Aorta (tissue), 5 donors: ENCODE measurements at regions not wholly inside any gene's neighbourhood (a gene's known extent, or its start where the extent isn't known, plus 50 kb on each side); places are given as distances from the start of the nearest gene placed in this dataset.
A peak's percentile ranks its signal among the peaks of the same experiment; 100 is the strongest.

Experiments used
- ATAC-seq: fragments of 200-7000 bp; cut with Tn5 transposase; one replicate; pipeline ENCODE4 v1.9.1; 2022; ENCODE audit warnings: moderate library complexity; ENCODE audit not compliant: low FRiP score
- DNase-seq, 2 donors: peaks; one replicate each; pipeline ENCODE4 v3.0.0-alpha.2; 2020
- H3K27ac ChIP-seq, 2 donors: one replicate each; pipeline ENCODE4 v1.5.1; 2013; ENCODE audit warnings: low read length in 2 of 2, mild to moderate bottlenecking in 2 of 2, moderate library complexity in 2 of 2, control low read depth in 1 of 2, inconsistent platforms in 1 of 2, low read depth in 1 of 2
- H3K27me3 ChIP-seq, 2 donors: one replicate each; pipeline ENCODE4 v1.6.1; 2013; ENCODE audit warnings: control low read depth in 1 of 2, low read length in 1 of 2, mild to moderate bottlenecking in 1 of 2, moderate library complexity in 1 of 2; ENCODE audit not compliant: insufficient read depth in 2 of 2, control insufficient read depth in 1 of 2
- H3K36me3 ChIP-seq, 2 donors: one replicate each; pipeline ENCODE4 v1.6.1; 2013; ENCODE audit warnings: control low read depth in 1 of 2, low read length in 1 of 2, mild to moderate bottlenecking in 1 of 2; ENCODE audit not compliant: insufficient read depth in 2 of 2, control insufficient read depth in 1 of 2
- H3K4me1 ChIP-seq, 2 donors: one replicate each; pipeline ENCODE4 v1.6.1; 2013; ENCODE audit warnings: low read length in 2 of 2, control low read depth in 1 of 2, mild to moderate bottlenecking in 1 of 2, moderate library complexity in 1 of 2; ENCODE audit not compliant: insufficient read depth in 2 of 2, control insufficient read depth in 1 of 2
- H3K4me3 ChIP-seq, 2 donors: one replicate each; pipeline ENCODE4 v1.5.1; 2013; ENCODE audit warnings: low read length in 2 of 2, control low read depth in 1 of 2, mild to moderate bottlenecking in 1 of 2
- H3K9me3 ChIP-seq: one replicate; pipeline ENCODE4 v1.6.1; 2013; ENCODE audit warnings: mild to moderate bottlenecking, low read length; ENCODE audit not compliant: control insufficient read depth
- WGBS, 2 donors: extraction: QIAGEN DNeasy Blood & Tissue Kit; methylation state at CpG; one replicate each; pipeline ENCODE4 v1.1.7; 2013; 5-methylcytosine and 5-hydroxymethylcytosine counted together
- intact Hi-C, 2 donors: fragments of 100-400 bp; cut with DNase I; formaldehyde crosslinking; loops; one replicate each; pipeline versions ENCODE4 v1.14.2 to v1.15.0; 2022
- donor health status: healthy with polysubstance abuse.
- donor health status: Bipolar disorder and iron deficiency.
- donor health status: DM: no; HTN: no; CAD: no.
- donor health status: DM: no; HTN: no; CAD: no.
- donor health status: DM: yes; HTN: yes; CAD: no.

DNA sequence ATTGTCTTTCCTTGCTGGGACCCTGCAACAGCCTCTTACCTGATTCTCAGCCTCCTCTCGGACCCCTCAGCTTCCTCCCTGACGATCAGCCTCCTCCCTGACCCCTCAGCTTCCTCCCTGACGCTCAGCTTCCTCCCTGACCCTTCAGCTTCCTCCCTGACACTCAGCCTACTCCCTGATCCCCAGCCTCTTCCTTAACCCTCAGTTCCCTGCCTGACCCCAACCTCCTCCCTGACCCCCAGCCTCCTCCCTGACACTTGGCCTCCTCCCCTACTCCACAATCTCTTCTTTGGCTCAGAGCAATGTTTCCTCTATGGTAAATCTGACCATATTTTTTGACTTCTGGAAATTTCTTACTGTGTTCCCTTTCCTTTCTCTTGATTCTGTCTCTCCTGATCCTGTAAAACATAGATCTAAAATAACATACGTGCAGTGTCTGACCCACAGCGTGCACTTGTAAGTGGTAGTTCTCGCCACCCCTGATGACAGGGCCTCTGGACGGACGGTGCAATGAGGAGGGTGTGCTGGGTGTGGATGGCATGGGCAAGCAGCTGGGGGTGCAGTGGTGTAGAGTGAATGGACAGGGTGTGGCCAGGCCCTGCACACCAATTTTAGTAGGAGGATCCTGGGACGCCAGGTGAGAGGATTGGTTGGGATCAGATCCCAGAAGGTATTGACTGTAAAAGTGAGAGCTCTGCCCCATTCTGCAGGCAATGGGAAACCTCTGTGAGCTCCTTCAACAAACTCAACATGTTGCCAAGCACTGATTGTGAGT is 264.1 kb downstream of the FOXD2 start:
- DNase-seq: peak in 1 of 2 donors; percentile 41
- intact Hi-C loops: loop anchor here (5.0 to 10.0 kb wide), 2 partner anchors 265 to 517 kb away; partner anchors contain the start of gene FOXD2 (in 1 of the 2)

DNA sequence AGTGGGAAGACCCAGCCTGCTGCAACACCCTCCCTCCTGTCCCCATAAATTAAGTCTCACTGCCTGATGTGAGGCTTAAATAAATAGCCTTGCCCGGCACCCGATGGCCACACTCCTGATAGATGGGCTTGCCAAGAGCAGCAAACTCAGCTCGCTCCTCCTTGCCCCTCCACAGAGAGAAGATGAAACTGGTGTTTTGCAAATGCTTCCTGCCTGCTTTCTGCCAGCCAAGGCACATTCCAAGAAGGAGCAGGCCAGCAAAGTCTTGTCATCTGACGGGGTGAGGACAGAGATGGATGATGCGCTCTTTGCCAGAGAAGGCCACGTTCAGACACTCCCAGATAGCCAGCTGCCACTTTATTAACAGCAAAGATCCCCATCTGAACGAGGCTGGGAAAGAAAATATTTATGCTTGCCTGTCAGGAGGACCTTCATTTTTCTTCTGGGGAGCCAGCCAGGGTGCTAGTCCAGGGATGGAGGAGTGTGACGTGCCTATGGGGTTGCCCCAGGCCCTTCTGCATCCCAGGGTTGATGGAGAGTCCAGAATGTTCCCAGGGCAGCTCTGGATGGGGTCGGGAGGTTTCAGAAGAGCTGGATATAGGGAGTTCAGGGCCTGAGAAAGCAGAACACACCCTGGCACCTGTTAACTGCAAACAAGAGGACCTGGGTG is 265.4 kb downstream of the FOXD2 start:
- WGBS, 2 donors: 8 to 9% methylated on average over 9 of the region's 9 CpGs
- Histone ChIP-seq H3K4me3 (no peak overlapping the region), H3K36me3 (no peaks in the 10 kb centered on the region), H3K4me1 (no peaks in the 10 kb centered on the region), H3K27me3 (no peaks in the 10 kb centered on the region), H3K9me3 (no peaks in the 10 kb centered on the region), H3K27ac (peak overlapping the region; percentile 57 to 67)
- intact Hi-C loops: loop anchor here (5.0 to 10.0 kb wide), 2 partner anchors 266 to 518 kb away; partner anchors contain the start of gene FOXD2 (in 1 of the 2)
- peak; percentile 64 for ATAC-seq
- peak; percentile 66 to 69 for DNase-seq

More for the DNA sequence above, 264.1 kb downstream of the FOXD2 start:
- Histone ChIP-seq H3K4me3 (no peak overlapping the region), H3K27ac (no peak overlapping the region), H3K27me3 (no peaks in the 10 kb centered on the region), H3K9me3 (no peaks in the 10 kb centered on the region), H3K4me1 (no peaks in the 10 kb centered on the region), H3K36me3 (no peaks in the 10 kb centered on the region)
- no peak for ATAC-seq
- 94% methylated on average over 9 of the region's 9 CpGs for WGBS, 2 donors

DNA sequence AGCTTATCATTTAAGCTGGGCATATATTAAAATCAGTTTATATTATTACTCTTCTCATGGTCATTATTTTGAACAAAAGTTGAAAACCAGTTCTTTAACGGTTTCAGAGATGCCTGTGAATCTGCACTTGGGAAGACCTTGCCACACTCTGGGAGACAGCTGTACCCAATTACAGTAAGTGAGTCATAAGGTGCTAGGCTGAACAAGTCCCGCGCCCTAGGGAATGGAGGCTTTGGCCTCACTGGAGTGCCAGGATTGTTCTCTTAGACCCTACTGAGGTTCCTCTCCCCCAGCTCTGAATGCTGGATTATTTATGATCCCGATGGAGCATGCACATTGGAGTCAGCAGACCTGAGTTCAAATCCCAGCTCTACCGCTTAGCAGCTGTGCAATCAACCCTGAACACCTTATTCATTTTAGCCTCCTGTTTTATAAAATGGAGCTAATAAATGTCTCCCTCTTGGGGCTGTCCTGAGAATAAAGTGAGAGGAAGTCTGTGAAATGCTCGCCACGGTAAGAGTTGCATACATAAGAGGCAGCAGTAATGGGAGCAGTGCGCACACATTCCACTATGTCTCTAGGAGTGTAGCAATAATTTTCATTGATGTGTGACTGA is 266.2 kb downstream of the FOXD2 start:
- Histone ChIP-seq H3K27ac (no peak overlapping the region), H3K9me3 (no peaks in the 10 kb centered on the region), H3K4me3 (no peak overlapping the region), H3K4me1 (no peaks in the 10 kb centered on the region), H3K36me3 (no peaks in the 10 kb centered on the region), H3K27me3 (no peaks in the 10 kb centered on the region)
- ATAC-seq: no peak
- WGBS, 2 donors: 51 to 55% methylated on average over 8 of the region's 8 CpGs
- peak in 1 of 2 donors; percentile 56 for DNase-seq
- intact Hi-C loops: loop anchor here (1.0 to 10.0 kb wide), 3 partner anchors 47 to 519 kb away; partner anchors contain the start of gene FOXD2 (in 1 of the 2)

DNA sequence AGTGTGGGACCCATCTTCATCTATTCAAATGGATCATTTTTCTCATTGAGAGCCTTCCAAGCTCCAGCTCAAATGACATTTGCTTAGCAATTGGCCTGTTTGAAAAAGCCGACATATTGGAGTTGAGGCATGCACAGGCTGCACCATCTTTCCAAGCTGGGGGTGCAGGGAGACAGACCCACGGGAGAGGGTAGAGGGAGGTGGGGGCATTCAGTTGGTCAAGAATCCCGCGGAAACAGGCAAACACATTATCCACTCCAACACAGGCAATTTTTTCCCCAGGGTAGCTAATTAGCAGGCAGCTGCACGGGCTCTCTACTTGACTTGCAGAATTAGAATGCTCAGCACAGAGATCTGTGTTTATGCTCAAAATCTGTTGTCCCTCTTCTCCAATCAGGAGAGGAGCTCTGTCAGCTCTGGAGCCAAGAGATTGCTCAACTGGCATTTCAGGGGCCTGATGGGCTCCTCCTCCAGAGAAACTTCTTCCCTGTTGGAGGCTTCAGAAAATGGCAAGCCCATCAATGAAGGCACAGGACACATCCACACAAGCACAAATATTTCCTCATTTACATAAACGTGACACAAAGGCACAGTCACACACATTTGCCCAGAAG is 267.8 kb downstream of the FOXD2 start:
- ATAC-seq: no peak
- Histone ChIP-seq H3K36me3 (no peaks in the 10 kb centered on the region), H3K9me3 (no peaks in the 10 kb centered on the region), H3K4me1 (no peaks in the 10 kb centered on the region), H3K4me3 (no peak overlapping the region), H3K27me3 (no peaks in the 10 kb centered on the region), H3K27ac (no peak overlapping the region)
- DNase-seq: peak in 1 of 2 donors; percentile 23
- WGBS, 2 donors: 90 to 98% methylated on average over 6 of the region's 6 CpGs
- intact Hi-C loops: loop anchor here (5.0 to 10.0 kb wide), 5 partner anchors 48 to 521 kb away; no protein-coding TSS in a partner anchor

DNA sequence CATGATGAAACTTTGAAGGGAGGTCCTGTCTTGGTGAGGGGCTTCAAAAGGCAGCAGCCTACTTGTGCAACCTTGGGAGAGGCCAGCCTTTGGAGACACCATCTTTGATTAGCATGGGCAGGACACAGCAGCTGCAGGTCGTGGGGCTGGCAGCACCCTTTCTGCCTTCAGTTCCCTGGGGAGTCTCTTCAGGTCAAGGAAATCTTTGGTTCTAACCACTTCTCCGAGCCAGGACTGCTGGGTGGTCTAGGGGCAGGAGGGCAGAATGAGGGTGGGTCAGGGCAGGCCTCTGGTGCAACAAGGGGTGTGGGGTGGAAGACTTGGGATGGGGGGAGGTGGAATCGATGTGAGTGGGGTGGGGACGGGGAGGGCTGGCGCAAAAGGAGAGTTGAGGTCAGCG is 269.7 kb downstream of the FOXD2 start:
- 79 to 85% methylated on average over 6 of the region's 6 CpGs for WGBS, 2 donors
- Histone ChIP-seq H3K9me3 (no peaks in the 10 kb centered on the region), H3K4me1 (no peaks in the 10 kb centered on the region), H3K27me3 (no peaks in the 10 kb centered on the region), H3K36me3 (no peaks in the 10 kb centered on the region), H3K27ac (no peak overlapping the region), H3K4me3 (no peak overlapping the region)
- DNase-seq (peak in 1 of 2 donors; percentile 32), ATAC-seq (no peak)
- intact Hi-C loops: loop anchor here (5.0 to 10.0 kb wide), 5 partner anchors 50 to 523 kb away; no protein-coding TSS in a partner anchor

DNA sequence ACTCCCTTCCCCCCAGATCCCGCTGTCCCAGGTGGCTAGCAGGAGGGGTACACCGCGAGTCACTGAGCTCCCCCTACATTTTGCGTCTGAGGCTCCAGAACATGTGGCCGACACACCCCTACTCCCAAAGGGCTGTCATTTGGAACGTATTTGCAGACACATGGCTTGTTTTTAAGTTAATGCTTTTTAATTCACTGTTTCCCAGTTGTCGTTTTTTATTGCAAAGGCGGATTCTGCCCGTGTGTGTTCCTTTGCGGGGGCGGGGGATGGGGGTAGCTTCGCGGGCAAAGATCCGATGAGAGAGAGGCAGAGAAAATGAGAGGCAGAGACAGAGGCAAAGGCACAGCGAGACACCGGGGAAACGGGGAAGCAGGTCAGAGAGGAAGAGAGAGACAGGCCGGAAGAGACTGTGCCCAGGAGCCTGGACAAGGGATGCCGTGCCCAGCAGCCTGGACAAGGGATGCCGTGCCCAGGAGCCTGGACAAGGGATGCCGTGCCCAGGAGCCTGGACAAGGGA is 270.2 kb downstream of the FOXD2 start:
- ATAC-seq (no peak), DNase-seq (no peak)
- WGBS, 2 donors: 85 to 89% methylated on average over 21 of the region's 21 CpGs
- H3K27ac ChIP-seq: no peak overlapping the region
- no peaks in the 10 kb centered on the region for H3K27me3 ChIP-seq
- no peak overlapping the region for H3K4me3 ChIP-seq
- intact Hi-C loops: loop anchor here (5.0 to 10.0 kb wide), 5 partner anchors 51 to 523 kb away; no protein-coding TSS in a partner anchor
- H3K36me3 ChIP-seq: no peaks in the 10 kb centered on the region
- H3K9me3 ChIP-seq: no peaks in the 10 kb centered on the region
- no peaks in the 10 kb centered on the region for H3K4me1 ChIP-seq

DNA sequence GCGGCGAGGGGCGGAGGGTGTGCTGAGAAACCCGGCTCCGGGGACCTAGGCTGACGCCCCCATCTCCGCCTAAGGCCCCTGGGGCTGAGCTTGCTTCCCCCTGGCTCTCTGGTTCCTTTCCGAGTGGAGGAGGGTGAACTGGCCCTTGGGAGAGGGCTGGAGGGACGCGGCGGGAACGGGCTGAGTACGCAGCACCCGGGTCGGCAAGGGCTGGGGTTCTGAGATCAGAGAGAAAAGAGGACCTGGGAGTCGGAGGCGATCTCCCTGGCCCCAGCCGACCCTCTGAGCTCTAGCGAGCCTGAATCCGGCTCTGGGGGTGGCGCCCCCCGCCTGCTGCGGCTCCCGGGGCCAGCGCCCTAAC is 270.8 kb downstream of the FOXD2 start:
- no peaks in the 10 kb centered on the region for H3K36me3 ChIP-seq
- DNase-seq: no peak
- no peak overlapping the region for H3K4me3 ChIP-seq
- no peaks in the 10 kb centered on the region for H3K4me1 ChIP-seq
- no peak overlapping the region for H3K27ac ChIP-seq
- no peaks in the 10 kb centered on the region for H3K9me3 ChIP-seq
- intact Hi-C loops: loop anchor here (5.0 to 10.0 kb wide), 5 partner anchors 51 to 524 kb away; no protein-coding TSS in a partner anchor
- WGBS, 2 donors: 71 to 77% methylated on average over 25 of the region's 25 CpGs
- ATAC-seq: no peak
- no peaks in the 10 kb centered on the region for H3K27me3 ChIP-seq
